ENCODE measurements at regions not wholly inside any gene's neighbourhood (a gene's known extent, or its start where the extent isn't known, plus 50 kb on each side); places are given as distances from the start of the nearest gene placed in this dataset.

DNA sequence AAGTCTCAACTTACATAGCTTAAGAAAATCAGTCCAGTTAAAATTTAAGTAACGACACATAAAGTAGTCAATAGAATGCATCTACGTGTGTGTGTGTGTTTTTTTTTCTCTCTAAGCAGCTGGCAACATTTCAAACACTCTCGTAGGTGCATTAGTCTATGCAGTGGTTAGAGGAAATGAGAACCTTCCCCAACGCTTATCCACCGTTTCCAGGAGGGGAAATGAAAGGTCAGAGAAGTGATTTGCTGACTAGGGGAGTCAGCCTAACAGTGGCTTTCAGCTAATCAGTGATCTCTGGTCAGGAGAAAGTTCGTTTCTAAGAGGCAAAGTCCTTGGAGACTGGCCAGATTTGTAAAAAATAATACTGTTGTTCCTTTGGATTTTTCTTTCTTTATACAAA is 806.6 kb downstream of the C6orf118 start:
- no peak for DNase-seq (ENCODE audit: low read depth in 4 of 4, low spot score in 1 of 4)

- DNase-seq (ENCODE audit: low read depth in 4 of 4, low spot score in 1 of 4) = no peak
Measured at GRCh38 chr6:164495882-164496495, 813.4 kb downstream of the C6orf118 start.

- DNase-seq (ENCODE audit: low read depth in 4 of 4, low spot score in 1 of 4) = no peak
Measured at GRCh38 chr6:164478426-164478825, 831.0 kb downstream of the C6orf118 start.

DNA sequence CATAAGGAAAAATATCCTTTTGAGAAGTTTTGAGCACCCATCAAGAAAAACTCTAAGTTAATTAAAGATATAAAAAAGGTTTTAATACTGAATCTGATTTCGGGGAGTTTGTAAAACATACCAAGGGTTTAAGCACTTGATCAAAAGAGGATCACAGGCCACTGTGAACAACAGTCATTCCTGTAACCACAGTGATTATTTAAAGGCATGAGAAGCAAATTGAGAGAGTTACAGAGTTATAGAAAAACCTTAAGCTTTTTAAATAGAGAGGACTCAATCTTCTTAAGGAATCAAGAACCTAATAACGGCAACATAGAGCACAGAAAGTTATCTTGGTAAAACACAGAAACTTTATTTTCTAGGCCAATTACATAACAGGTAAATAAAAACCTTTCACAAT is 831.6 kb downstream of the C6orf118 start:
- DNase-seq (ENCODE audit: low read depth in 4 of 4, low spot score in 1 of 4) = no peak

DNA sequence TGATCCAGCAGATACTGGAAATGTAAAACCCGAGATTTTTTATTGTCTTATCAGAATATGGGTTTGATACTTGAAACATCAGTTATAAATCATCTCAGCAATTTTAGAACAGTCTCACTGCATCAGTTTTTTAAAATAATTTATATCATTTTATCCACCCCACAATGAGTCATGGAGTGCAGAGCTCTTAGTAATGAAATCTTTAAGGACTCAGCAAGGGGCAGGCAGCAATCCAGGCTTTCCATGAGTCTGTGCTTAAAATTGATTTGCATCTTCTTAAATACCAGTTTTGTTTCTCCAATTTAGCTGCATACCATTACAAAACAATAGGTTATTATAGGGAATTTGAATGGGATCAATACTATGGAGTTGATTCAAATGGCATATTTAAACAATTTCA is 832.3 kb downstream of the C6orf118 start:
- DNase-seq (ENCODE audit: low read depth in 4 of 4, low spot score in 1 of 4) = no peak

GRCh38 chr6:164469276-164469949 is 840.0 kb downstream of the C6orf118 start:
- DNase-seq (ENCODE audit: low read depth in 4 of 4, low spot score in 1 of 4) = no peak

- DNase-seq (ENCODE audit: low read depth in 4 of 4, low spot score in 1 of 4) = no peak
Measured at GRCh38 chr6:164455835-164456234, 853.6 kb downstream of the C6orf118 start.

GRCh38 chr6:164453835-164454234 is 855.6 kb downstream of the C6orf118 start:
- DNase-seq (ENCODE audit: low read depth in 4 of 4, low spot score in 1 of 4) = no peak

DNA sequence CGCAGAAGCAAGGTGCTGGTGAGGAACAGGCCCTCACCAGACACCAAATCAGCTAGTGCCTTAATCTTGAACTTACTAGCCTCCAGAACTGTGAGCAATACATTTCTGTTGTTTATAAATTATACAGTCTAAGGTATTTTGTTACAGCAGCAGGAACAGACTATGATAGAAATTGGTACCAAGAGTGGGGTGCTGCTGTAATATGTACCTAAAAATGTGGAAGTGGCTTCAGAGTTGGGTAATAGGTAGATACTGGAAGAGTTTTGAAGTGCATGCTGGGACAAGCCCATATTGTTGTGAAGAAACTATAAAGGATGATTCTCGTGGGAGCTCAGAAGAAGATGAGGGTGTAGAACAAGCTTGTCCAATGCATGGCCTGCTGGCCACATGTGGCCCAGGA is 866.8 kb downstream of the C6orf118 start:
- DNase-seq (ENCODE audit: low read depth in 4 of 4, low spot score in 1 of 4) = no peak

- no peak for DNase-seq (ENCODE audit: low read depth in 4 of 4, low spot score in 1 of 4)
Measured at GRCh38 chr6:164439331-164439730, 870.1 kb downstream of the C6orf118 start.

DNA sequence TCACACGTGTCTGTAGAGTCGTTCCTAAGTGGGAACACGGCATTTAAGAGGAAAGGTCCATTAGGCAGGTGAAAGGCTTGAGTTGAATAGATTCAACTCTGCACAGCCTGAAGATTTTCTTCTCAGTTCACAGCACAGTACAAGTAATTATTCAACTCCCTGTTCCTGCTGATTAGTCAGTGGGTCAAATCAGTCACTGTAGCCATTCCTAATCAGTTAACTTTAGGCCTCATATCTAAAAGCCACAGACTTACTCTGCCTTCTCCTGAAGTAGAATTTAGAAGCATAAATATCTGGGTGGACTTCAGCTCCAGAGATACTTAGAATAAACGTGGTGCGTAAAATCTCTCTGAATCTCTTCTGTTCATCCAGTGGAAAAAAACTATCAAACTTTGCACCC is 872.4 kb downstream of the C6orf118 start:
- no peak for DNase-seq (ENCODE audit: low read depth in 4 of 4, low spot score in 1 of 4)

DNA sequence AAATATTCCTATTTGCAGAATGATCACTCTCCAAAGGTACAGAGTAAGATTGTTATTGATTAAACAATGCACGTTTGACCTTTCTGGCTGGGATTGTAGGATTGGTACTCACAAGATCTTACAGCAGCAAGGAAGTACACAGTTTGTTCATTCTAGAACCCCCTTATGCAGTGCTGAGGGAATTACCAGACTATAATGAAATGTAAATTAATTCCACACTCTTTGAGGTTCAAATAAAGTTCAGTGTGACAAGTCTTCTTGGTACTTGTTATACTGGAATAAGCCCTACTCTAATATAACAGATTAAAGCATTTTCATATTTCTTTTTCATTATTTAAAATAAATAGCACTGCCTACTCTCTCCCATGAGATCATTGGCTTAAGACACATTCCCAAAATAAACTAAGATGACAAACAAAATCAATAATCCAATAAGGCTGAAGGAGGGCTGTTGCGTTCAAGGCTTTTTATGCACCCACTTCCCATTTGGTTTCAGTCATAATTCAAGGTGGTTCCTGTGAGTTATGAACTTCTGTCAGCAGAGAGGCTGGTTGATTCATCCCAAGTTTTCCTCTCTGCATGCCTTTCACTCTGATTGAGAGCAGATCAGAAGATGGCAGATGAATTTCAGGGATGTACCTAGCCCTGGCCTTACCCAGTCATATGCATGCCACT is 881.5 kb downstream of the C6orf118 start:
- DNase-seq (ENCODE audit: low read depth in 4 of 4, low spot score in 1 of 4) = no peak

DNA sequence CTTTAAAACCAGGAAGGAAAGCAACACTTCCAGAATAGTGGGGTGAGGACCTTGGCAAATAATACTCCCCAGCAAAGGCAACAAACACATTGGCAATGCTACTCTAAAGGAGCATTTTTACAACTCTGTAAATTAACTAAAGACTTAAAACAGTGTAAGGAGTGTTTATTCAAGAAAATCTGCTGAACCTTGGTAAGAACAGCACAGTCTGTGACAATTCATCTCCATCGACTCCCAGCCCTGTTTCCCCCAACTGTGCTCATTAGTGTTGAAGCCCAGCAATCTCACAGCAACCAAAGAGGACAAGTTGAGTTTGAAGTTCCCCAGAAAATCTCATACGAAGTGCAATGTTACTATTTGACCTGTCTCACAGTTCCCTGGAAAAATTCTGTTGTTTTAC is 884.9 kb downstream of the C6orf118 start:
- DNase-seq (ENCODE audit: low read depth in 4 of 4, low spot score in 1 of 4) = no peak

GRCh38 chr6:164419099-164419498 is 890.3 kb downstream of the C6orf118 start:
- DNase-seq (ENCODE audit: low read depth in 4 of 4, low spot score in 1 of 4) = no peak

- no peak for DNase-seq (ENCODE audit: low read depth in 4 of 4, low spot score in 1 of 4)
Measured at GRCh38 chr6:164418262-164418588, 891.2 kb downstream of the C6orf118 start.

- DNase-seq (ENCODE audit: low read depth in 4 of 4, low spot score in 1 of 4) = no peak
Measured at GRCh38 chr6:164417537-164418261, 891.7 kb downstream of the C6orf118 start.

DNA sequence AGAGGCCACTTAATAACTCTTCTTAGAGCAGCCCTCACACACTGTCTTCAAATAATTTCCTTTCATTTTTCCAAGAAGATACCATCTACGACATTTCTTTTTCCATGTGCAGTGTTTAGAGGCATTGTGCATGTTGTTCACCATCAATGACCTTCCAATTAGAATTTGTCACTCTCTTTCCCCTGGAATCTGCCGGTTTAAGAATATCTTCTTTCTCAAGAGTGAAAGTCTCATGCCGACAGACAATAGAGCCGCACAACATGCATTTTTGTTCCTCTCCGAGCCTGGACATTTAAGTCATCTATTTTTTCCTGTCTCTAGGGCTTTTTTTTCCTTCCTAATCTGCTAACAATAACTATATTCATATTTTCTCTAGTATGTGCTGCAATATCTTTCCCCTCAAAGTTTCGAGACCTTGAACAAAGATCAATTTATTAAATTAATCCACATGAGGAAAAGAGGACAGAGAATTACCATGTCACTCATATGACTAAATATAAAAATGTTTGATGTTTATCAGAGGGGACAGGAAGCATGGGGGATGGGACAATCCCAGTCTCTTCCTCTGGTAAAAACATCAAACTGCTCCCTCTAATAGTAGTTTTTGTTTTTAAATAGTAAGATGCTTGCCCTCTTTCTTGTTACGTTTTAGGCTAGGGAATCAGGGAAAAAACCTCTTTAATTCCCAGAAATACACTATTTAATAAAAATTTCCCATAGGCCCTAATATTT is 893.4 kb downstream of the C6orf118 start:
- DNase-seq (ENCODE audit: low read depth in 4 of 4, low spot score in 1 of 4) = no peak

- no peak for DNase-seq (ENCODE audit: low read depth in 4 of 4, low spot score in 1 of 4)
Measured at GRCh38 chr6:164414695-164415094, 894.7 kb downstream of the C6orf118 start.

GRCh38 chr6:164412566-164412965 is 896.8 kb downstream of the C6orf118 start:
- no peak for DNase-seq (ENCODE audit: low read depth in 4 of 4, low spot score in 1 of 4)

GRCh38 chr6:164410017-164410416 is 899.4 kb downstream of the C6orf118 start:
- DNase-seq (ENCODE audit: low read depth in 4 of 4, low spot score in 1 of 4) = no peak

- DNase-seq (ENCODE audit: low read depth in 4 of 4, low spot score in 1 of 4) = no peak
Measured at GRCh38 chr6:164409309-164410009, 899.9 kb downstream of the C6orf118 start.
